CD4-positive, alpha-beta T cell treated with Interleukin-21 for 1 hour (primary cell): ENCODE measurements at regions not wholly inside any gene's neighbourhood (a gene's known extent, or its start where the extent isn't known, plus 50 kb on each side); places are given as distances from the start of the nearest gene placed in this dataset.
"Not testable (repeated sequence)": the region's sequence is repeated elsewhere in the genome, so short reads cannot be mapped to it uniquely, and the experiment has no call there.

Experiments
- DNase-seq: peaks from one replicate; pipeline ENCODE4 v3.0.0-alpha.2; 2020

GRCh38 chr9:135278586-135278985 lies 191.1 kb downstream of the OLFM1 start:
- no peak for DNase-seq

- no peak for DNase-seq
Observed at GRCh38 chr9:135279385-135279784, 191.9 kb downstream of the OLFM1 start.

GRCh38 chr9:135279834-135280393 lies 192.4 kb downstream of the OLFM1 start:
- no peak for DNase-seq

DNA sequence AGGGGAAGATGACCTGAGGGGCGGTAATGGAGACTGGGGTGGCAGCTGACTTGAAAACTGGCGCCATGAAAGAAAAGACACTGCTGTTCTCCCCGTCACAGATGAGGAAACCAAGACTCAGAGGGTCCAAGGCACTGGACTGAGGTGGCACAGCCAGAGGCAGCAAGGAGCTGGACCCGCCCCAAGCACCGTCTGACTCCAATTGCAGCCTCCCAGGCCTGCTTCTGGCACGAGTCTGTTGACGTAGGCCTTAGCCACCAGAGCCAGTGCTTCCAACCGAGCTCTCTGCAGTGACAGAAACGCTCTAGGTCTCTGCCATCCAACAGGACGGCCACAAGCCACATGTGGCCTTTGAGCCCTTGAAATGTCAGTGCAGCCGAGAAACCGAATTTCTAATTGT lies 193.2 kb downstream of the OLFM1 start:
- no peak for DNase-seq

DNA sequence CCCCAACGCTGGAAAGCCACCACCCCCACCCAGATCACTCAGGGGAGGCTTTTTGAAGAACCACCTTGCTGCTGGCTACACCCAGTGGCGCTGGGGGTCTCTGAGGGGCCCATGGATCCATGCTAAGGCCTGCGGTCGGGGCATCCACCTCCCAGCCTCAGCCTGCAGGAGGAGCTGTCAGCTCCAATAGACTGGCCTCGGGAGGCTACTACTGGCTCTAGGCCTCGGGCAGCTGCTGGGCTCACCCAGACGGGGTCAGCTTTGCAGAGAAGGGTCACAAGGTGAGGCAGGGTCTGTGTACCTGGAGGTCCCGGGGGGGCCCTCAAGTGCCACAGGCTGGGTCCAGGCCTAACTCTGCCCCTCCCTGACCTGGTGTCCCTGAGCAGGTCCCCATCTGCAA lies 193.7 kb downstream of the OLFM1 start:
- DNase-seq: no peak

GRCh38 chr9:135281791-135282737 lies 194.6 kb downstream of the OLFM1 start:
- peak; percentile 7 for DNase-seq

DNA sequence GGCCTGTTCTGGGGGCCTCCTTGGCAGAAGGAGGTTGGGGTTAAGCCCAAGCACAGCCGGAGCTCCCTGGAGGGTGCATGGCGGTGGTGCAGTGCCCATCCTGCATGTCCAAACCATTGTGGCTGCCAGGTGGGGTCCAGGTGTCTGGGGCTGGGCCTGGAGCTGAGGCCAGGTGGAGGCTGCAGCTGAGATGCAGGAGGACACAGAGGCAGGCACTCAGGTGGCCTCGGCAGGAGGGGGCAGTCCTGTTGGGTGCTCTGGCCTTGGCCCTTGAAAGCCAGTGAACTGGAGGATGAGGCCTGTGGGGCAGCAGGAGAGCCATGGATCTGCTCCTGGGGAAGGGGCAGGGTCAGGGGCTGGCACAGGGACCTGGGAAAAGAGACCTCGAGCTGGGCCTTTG lies 195.3 kb downstream of the OLFM1 start:
- DNase-seq: no peak

GRCh38 chr9:135283671-135284070 lies 195.9 kb upstream of the PPP1R26 start:
- DNase-seq: no peak

GRCh38 chr9:135284386-135285134 lies 195.0 kb upstream of the PPP1R26 start:
- DNase-seq: no peak

GRCh38 chr9:135286187-135286925 lies 193.2 kb upstream of the PPP1R26 start:
- not testable (repeated sequence) for DNase-seq

GRCh38 chr9:135286961-135287360 lies 192.6 kb upstream of the PPP1R26 start:
- DNase-seq: no peak

DNA sequence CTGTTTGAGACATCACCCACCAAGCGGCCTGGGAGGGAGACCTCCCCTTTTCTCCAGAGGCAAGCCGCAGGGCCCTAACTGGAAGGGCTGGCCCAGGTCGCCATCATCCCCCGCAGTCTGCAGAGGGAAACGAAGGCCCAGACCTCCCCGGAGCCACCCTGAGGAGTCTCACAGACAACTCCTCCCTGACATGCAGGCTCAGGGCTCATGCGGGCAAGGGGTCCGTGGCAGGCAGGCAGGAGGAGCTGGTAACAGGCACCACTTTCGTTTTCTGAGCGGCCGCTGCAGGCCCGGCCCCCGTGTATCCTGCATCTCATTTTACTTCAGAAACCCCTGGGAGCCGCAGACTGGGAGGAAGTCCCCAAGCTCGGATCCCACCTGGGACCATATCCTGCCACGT lies 192.0 kb upstream of the PPP1R26 start:
- DNase-seq: no peak

- no peak for DNase-seq
Observed at GRCh38 chr9:135288054-135288453, 191.5 kb upstream of the PPP1R26 start.

GRCh38 chr9:135289081-135289491 lies 190.5 kb upstream of the PPP1R26 start:
- DNase-seq: no peak

DNA sequence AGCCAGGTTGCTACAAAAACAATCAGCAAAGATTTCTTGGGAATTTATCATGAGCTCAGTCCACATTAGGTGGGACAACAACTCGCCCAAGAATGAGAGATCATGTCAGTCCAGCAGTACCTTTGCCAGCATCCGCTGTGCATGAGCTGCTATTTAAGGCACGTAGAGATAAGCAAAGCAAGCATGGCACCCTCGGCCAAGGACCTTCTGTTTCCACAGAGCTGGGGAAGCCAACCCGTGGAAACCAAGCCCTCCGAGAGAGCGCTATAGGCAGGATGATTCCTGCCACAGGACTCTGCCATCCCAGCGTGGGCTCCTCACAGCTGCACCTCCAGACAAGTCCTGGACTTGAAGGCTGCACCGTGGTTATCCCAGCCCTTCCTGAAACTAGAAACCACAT lies 189.5 kb upstream of the PPP1R26 start:
- no peak for DNase-seq

DNA sequence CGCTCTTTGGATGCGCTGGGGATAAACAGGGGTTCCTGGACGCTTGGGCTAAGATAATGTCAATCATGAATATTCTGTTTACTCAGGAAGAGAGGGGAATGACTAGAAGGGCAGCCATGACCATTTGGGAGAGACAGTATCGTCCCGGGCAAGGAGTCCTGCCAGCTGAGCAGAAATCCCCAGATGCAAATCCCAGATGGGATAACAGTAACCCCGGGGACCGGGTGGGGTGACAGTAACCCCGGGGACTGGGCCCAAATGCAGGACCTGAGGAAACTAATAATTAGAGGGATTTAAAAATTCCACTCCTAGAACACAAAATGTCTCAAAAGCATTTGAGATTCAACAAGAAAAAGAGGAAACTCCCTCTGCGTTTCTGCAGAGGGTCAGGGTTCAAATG lies 189.0 kb upstream of the PPP1R26 start:
- DNase-seq: no peak

DNA sequence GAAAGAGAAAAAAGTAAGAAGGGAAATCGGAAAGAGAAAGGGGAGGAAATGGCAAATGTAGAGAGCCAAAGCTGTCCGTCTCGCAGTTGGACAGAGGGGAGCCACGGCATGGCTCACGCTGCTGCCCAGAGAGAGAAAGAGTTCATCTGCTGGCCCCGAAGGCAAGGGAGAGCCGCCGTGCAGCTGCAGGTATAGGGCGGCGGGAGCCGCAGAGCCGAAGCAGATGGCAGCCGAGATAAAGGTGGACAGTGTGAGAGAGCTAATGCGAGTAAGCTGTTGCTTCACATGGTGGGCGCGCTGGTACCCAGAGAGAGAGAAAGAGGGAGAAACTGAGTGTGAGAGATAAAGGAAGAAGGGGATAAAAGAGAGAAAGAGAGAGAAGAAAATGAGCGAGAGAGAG lies 188.4 kb upstream of the PPP1R26 start:
- DNase-seq: no peak

GRCh38 chr9:135294836-135295235 lies 184.7 kb upstream of the PPP1R26 start:
- no peak for DNase-seq

GRCh38 chr9:135295551-135296300 lies 183.9 kb upstream of the PPP1R26 start:
- DNase-seq: no peak

DNA sequence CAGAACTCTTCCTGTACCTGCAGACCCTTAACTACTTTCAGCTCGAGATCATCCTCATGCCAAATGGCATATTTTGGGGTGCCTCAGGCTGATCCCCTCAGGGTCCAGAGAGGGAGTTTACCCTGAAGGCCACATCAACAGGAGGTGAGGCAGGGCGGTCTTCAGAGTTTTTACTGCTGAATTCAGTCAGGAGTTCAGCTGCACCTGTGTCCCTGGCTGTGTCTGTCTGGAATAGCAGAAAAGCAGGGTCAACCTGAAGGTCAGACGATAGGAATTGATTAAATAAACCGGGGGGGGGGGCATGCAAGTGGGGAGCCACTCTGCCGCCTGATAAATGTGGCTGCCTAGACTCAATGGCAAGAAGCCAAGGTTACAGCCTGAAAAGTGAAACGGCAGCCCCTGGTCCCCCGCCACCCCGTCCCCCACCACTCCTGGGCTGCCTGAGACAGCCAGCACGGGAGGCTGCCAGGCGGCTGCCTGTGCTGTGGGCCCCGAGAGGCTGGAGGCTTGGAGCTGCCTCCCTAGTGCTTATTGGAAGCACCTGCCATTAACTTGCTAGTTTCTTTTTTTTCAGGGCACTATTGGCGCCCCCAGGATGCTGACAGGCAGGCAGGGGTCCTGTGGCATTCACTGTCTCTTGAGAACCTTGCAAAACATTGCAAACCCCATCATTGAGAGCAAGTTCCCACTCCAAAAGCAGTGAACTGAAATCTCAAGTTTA lies 182.7 kb upstream of the PPP1R26 start:
- no peak for DNase-seq

DNA sequence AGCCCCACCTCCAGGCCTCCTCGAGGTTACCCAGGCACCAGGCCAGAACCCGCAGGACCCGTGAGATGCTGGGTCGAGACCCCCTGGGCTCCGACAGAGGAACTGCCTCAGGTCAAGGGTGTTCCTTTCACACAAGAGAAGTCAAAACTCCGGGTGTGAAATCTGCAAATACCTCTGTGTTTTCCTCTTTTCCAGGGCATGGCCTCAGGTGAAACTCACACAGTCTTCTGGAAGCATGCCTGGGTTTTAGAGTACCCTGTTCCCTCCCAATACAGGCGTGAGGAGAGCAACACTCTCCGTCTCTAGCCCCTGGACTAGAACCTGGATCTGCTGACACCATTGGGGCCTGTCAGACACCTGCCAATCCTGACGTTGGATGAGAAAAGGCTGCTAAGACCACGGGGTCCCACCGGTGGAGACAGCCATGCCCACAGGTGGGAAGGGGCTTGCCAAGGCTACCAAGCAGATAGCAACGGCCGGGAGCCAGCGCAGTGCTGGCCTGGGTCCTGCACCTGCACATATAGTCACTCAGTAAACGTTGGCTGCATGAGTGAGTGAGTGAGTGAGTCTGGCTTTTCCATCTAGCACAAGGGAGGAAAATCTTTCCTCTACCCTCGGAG lies 182.0 kb upstream of the PPP1R26 start:
- DNase-seq: no peak
